T-helper 2 cell (primary cell): ENCODE measurements at regions not wholly inside any gene's neighbourhood (a gene's known extent, or its start where the extent isn't known, plus 50 kb on each side); places are given as distances from the start of the nearest gene placed in this dataset.

Experiments used
- DNase-seq, 5 experiments: peaks; one replicate each; pipeline versions ENCODE4 v3.0.0 to v3.0.0-alpha.2; 2012 to 2022

- DNase-seq, result no peak
These were observed 56.5 kb upstream of the CLNK start for GRCh38 chr4:10740891-10741620.

- DNase-seq, result no peak
These were observed 55.7 kb upstream of the CLNK start for GRCh38 chr4:10740251-10740650.

DNA sequence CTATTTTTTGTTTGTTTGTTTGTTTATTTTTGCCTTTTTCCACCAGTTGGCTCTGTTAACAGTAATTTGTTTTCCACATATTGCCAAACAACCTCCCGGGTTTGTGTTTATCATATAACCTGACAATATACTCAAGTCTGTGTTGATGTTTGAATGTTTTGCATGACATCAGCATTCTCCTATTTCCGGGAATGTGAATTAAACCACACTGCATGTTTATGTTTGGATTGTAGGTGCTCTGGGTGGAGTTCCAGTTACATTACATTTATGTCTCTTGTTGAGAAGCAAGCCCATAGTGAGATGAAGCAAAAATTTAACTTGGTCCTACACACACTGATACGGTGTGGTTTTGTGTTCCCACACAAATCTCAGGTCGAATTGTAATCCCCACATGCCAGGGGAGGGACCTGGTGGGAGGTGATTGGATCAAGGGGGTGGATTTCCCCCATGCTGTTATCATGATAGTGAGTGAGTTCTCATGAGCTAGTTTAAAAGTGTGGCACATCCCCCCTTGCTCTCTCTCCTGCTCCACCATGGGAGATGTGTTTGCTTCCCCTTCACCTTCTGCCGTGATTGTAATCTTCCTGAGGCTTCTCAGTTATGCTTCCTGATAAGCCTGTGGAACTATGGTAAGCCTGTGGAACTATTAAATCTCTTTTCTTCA, 54.4 kb upstream of the CLNK start:
- DNase-seq, result no peak

GRCh38 chr4:10737337-10737736, 52.8 kb upstream of the CLNK start:
- DNase-seq, result no peak

DNA sequence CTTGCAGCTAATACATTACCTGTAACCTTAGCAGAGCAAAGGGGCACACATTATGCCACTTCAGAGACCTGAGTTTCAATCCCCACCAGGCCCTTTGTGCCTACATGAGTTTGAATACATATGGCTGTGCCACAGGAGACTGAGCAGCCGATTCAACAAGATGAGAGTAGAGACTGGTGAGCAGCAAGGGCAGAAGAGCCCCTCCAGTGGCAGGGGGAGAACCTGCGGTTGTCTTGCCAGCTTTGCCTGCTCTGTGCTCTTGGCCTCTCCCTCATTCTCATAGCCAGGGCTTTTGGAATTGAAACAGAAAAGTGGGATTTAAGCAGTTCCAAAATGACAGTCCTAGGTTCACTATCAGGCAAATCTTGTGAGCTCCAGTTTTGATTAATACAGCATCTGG, 52.3 kb upstream of the CLNK start:
- no peak for DNase-seq

DNA sequence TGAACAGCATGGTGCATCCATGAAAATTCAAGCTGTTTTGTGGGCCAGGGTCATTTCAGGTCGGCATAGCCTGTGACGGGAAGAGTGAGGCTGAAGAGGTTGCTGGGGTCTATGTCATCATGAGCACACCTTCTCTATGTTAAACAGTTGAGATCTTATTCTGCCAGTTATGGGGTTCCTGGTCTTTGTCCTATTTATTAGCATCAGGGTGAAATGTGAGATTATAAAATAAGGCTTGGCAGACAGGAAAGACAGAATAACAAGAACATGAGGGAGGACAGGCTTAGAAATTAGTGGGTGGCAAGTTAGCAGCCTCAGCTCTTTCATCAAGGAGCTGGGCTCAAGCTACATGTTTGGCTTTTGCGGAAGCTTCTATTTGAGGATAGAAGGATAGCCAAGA, 51.7 kb upstream of the CLNK start:
- DNase-seq, result no peak

- DNase-seq, result no peak
These were observed 50.1 kb upstream of the CLNK start for GRCh38 chr4:10734697-10735096.
